Erythroblast (primary cell): ENCODE measurements at regions not wholly inside any gene's neighbourhood (a gene's known extent, or its start where the extent isn't known, plus 50 kb on each side); places are given as distances from the start of the nearest gene placed in this dataset.

ENCODE experiments used
- DNase-seq, 2 experiments: peaks; one replicate each; lab custom pipeline; 2025; lab: John Stamatoyannopoulos, UW
- GATA1 ChIP-seq: IDR thresholded peaks from 2 replicates; pipeline ENCODE4 v1.6.1; 2011; ENCODE audit warnings: low read depth, mild to moderate bottlenecking, control low read depth, low read length, moderate library complexity
- POLR2A ChIP-seq: IDR thresholded peaks from 2 replicates; pipeline ENCODE4 v1.6.1; 2011; ENCODE audit warnings: mild to moderate bottlenecking, low read length

GRCh38 chr5:33271606-33272005 lies 169.2 kb upstream of the TARS1 start:
- TF ChIP-seq POLR2A (no peak), GATA1 (no peak)
- DNase-seq, result no peak

GRCh38 chr5:33272288-33272687 lies 168.5 kb upstream of the TARS1 start:
- no peak for DNase-seq
- TF ChIP-seq GATA1 (no peak), POLR2A (no peak)

DNA sequence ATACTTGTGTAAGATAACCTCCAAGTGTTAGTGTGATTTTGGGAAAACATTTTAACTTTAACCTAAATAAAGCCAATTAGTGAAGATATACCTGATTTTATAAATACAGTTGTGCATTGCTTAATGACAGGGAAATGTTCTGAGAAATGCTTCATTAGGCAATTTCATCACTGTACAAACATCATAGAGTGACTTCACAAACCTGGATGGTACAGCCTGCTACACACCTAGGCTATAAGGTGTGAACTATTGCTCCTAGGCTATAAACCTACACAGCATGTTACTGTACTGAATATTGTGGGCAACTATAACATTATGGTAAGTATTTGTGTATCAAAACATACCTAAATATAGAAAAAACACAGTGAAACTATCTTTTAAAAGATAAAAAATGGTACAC lies 166.8 kb upstream of the TARS1 start:
- TF ChIP-seq POLR2A (no peak), GATA1 (no peak)
- no peak for DNase-seq

DNA sequence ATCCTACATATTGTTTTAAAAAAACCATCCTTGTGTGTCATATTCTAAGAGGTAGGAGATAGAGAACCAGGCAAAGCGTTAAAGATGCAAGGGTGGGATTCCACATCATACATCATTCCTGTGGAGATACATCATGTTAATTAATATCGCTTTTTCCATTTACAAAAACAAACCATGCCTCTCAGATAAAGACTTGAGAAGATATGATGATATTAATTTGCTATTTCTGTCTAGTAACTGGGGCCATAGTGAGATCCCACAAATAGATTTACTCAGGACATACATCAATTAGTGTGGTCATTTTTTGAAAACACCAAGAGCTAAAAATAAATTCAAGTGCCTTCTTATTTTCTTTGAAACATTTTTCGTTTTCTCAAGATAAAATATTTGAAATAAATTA lies 165.4 kb upstream of the TARS1 start:
- TF ChIP-seq POLR2A (no peak), GATA1 (no peak)
- no peak for DNase-seq

GRCh38 chr5:33275921-33276627 lies 164.7 kb upstream of the TARS1 start:
- TF ChIP-seq GATA1, result no peak
- no peak for TF ChIP-seq POLR2A
- no peak for DNase-seq

- no peak for DNase-seq
Measured at GRCh38 chr5:33276628-33276950, 164.2 kb upstream of the TARS1 start.

GRCh38 chr5:33277061-33277650 lies 163.6 kb upstream of the TARS1 start:
- no peak for DNase-seq

More at GRCh38 chr5:33276628-33276950, 164.2 kb upstream of the TARS1 start:
- TF ChIP-seq GATA1 (no peak), POLR2A (no peak)

GRCh38 chr5:33281431-33281843 lies 159.3 kb upstream of the TARS1 start:
- no peak for DNase-seq
- TF ChIP-seq POLR2A (no peak), GATA1 (no peak)

More at GRCh38 chr5:33277061-33277650, 163.6 kb upstream of the TARS1 start:
- TF ChIP-seq POLR2A, result no peak
- no peak for TF ChIP-seq GATA1

DNA sequence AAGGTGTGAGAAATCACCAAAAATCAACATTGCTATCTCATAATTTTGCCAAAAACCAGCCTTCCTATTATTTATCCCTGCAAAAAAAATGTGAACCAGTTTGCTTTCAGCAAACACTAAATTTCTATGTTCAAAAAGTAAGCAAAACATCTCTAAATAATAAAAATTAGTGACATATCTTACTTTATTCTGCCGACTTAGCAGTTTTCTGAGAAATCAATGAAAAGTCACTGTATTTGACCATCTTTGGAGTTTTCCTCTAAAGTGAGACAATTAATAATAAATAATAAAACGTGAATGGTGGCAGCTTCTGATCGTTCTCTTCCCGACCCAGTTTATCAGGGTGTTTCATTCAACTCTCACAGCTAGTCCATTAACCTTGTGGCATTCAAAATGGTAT lies 158.6 kb upstream of the TARS1 start:
- no peak for DNase-seq
- TF ChIP-seq POLR2A (no peak), GATA1 (no peak)

DNA sequence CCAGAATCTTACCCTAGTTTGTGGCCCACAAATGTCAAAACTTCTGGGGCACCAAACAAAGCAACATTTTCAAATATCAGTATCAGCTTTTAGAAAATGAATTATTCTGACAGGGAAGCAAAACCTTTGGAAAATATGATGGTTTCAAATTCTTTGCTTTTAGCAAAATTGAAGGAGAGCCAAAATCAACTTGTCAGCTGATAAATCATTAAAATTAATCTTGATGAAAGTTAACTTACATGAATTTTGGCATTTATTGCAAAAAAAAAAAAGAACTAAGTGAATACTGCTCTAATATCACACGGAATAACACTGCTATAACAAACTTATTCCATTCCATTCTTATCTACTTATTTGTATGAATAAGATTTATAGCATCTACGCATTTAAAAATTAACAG lies 158.1 kb upstream of the TARS1 start:
- TF ChIP-seq POLR2A (no peak), GATA1 (no peak)
- no peak for DNase-seq

DNA sequence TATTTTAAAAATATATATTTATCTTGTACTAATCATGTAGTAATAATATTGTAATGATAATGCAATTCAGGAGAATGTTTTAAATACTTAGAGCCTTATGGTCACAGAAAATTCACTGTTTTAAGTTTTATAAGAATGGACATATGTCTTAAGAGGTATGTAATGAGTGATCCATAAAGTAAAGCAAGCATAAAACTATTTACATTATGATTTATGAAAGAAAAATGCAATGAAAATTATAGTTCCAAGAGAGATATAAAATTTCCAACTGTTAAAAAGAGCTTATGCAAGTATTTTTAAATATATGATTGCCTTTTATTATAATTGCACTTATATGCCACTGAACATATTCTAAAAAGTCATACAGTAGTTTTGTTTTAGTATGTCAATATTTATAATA lies 157.5 kb upstream of the TARS1 start:
- TF ChIP-seq POLR2A (no peak), GATA1 (no peak)
- DNase-seq, result no peak

GRCh38 chr5:33284681-33285080 lies 156.1 kb upstream of the TARS1 start:
- no peak for DNase-seq
- TF ChIP-seq POLR2A (no peak), GATA1 (no peak)

- DNase-seq, result no peak
- TF ChIP-seq POLR2A (no peak), GATA1 (no peak)
Measured at GRCh38 chr5:33287242-33287641, 153.5 kb upstream of the TARS1 start.

GRCh38 chr5:33291216-33292000 lies 149.4 kb upstream of the TARS1 start:
- no peak for TF ChIP-seq GATA1
- no peak for TF ChIP-seq POLR2A
- DNase-seq, result no peak
